ENCODE measurements at regions not wholly inside any gene's neighbourhood (a gene's known extent, or its start where the extent isn't known, plus 50 kb on each side); places are given as distances from the start of the nearest gene placed in this dataset.
"Not testable (repeated sequence)": the region's sequence is repeated elsewhere in the genome, so short reads cannot be mapped to it uniquely, and the experiment has no call there.

DNA sequence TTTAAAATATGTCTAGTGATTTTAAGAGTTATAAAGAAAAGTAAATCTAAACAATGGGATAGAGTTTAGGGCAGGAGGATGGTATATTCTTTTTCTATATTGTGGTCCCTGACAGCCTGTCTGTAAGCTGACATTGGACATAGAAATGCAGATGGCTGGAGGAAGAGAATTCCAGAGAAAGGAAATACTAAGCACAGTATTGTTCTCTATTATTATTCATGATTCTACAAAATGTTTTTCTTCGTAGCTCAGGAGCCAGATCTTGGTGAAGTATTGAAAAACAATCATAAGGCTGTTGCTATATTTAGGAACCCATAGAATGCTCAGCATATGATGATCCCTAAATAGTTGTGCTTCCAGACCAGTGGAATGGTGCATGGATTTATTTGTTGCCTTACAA is 117.0 kb upstream of the FAM3C start:
- H3K4me3 ChIP-seq (ENCODE audit: low read length) = no peak overlapping the region

DNA sequence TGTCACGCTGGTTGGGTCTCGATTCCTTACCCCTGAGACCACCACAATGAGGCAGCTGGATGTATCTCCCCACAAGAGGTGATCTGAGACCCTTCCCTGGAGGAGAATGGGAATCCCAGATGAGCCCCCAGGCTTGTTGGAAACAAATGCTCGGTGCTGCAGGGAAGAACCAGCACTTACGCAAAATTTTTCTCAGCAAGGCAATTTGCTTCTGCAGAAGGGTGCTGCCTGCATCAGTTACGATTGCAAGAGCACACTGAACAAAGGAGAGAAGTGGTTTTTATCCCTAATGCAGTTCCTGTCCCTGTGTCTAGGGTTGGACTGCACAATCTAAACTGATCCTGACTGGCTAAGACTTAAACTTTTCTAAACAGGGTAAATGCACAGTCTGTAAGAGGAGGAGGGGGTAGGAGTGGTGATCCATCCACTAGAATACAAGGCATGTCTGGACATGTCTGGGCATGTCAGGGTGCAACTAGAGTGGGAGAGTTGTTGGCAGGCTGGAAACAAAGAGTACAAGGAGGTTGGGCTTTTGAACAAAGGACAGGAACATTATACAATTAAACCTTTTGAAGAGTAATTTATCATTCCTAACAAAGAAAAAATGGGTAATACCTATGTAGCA is 114.9 kb upstream of the FAM3C start:
- H3K4me3 ChIP-seq (ENCODE audit: low read length) = no peak overlapping the region
- DNase-seq (ENCODE audit: low read depth, low spot score) = no peak

More for the DNA sequence above, 117.0 kb upstream of the FAM3C start:
- no peak for DNase-seq (ENCODE audit: low read depth, low spot score)

DNA sequence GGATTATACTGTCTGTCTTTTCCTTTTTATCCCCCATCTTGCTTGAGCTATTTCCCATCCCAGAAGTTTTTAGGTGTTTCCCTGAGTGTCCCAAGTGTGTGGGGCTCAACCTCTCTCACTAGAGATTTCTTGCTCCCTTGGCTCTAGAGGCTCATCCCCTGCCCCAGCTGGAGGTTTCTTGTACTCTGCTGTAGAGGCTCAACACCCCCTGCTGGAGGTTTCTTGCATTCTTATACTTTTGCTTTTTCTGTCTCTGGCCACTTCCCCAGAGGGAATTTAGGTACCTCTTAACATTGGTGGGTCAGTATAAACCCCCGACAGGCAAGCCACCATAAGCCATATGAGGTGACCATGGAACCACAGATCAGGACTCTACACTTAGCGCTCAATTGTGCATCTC is 114.2 kb upstream of the FAM3C start:
- DNase-seq (ENCODE audit: low read depth, low spot score) = no peak
- H3K4me3 ChIP-seq (ENCODE audit: low read length) = no peak overlapping the region

- no peak overlapping the region for H3K4me3 ChIP-seq (ENCODE audit: low read length)
- DNase-seq (ENCODE audit: low read depth, low spot score) = no peak
Observed at GRCh38 chr7:121505540-121506182, 109.6 kb upstream of the FAM3C start.

DNA sequence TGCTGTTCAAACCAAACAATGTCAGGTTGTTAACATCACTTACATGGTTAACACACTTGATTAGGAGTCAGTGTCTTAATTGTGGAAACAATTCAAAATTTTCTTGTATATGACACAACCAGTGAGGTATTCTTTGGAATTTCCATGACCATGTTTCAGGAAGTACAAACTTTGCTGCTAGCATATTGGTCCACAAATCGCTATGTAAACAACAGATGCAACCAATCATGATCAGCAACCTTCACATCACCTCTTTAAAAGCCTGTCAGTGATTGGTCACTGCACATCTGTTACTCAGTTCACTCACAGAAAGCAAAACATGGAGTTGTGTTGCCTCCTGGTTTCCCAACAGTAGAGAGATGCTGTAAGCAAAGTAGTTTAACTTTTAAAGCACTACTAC is 108.9 kb upstream of the FAM3C start:
- H3K4me3 ChIP-seq (ENCODE audit: low read length) = no peak overlapping the region
- no peak for DNase-seq (ENCODE audit: low read depth, low spot score)

- DNase-seq (ENCODE audit: low read depth, low spot score) = no peak
- H3K4me3 ChIP-seq (ENCODE audit: low read length) = no peak overlapping the region
Observed at GRCh38 chr7:121504482-121504881, 108.4 kb upstream of the FAM3C start.

- DNase-seq (ENCODE audit: low read depth, low spot score) = no peak
- no peak overlapping the region for H3K4me3 ChIP-seq (ENCODE audit: low read length)
Observed at GRCh38 chr7:121503730-121504129, 107.6 kb upstream of the FAM3C start.

DNA sequence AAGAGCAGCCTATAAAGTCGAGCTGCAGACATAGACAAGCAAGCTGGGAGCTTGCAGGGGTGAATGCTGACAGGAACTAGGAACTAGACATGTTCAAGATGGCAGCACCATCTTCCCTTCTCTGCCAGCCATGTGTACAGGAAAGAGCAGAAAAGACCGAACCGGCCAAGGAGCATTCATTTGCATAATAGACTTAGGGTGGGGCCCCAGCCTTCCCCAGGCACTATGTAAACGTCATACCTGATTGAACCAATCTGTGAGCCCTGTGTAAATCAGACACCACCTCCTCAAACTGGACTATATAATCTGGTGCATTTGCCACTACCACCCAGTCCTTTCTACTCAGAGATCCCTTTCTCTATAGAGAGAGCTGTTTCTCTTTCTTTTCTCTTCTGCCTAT is 106.9 kb upstream of the FAM3C start:
- no peak overlapping the region for H3K4me3 ChIP-seq (ENCODE audit: low read length)
- DNase-seq (ENCODE audit: low read depth, low spot score) = no peak

- no peak overlapping the region for H3K4me3 ChIP-seq (ENCODE audit: low read length)
- DNase-seq (ENCODE audit: low read depth, low spot score) = no peak
Observed at GRCh38 chr7:121501566-121501965, 105.5 kb upstream of the FAM3C start.

GRCh38 chr7:121500360-121501058 is 104.4 kb upstream of the FAM3C start:
- DNase-seq (ENCODE audit: low read depth, low spot score) = no peak

GRCh38 chr7:121499624-121500023 is 103.5 kb upstream of the FAM3C start:
- H3K4me3 ChIP-seq (ENCODE audit: low read length) = no peak overlapping the region
- no peak for DNase-seq (ENCODE audit: low read depth, low spot score)

More at GRCh38 chr7:121500360-121501058, 104.4 kb upstream of the FAM3C start:
- no peak overlapping the region for H3K4me3 ChIP-seq (ENCODE audit: low read length)

DNA sequence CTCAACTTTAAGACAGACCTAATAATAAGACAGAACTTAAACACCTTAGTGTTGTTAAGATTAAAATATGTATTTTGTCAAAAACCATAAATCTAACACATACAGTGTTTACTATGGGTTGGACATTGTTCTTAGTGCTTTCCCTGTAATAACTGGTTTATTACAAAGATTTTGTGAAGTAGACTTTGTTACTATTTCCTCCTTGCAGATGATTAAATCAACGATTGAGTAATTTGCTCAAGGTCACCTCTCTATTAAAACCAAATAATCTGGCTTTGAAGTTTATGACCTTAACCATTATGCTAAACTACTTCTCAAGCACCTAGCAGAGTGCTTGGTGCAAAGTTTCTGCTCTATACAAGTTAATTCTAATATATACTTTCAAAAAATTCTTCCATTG is 102.7 kb upstream of the FAM3C start:
- DNase-seq (ENCODE audit: low read depth, low spot score) = no peak

GRCh38 chr7:121497545-121497944 is 101.4 kb upstream of the FAM3C start:
- DNase-seq (ENCODE audit: low read depth, low spot score); H3K4me3 ChIP-seq (ENCODE audit: low read length): not testable (repeated sequence)

More for the DNA sequence above, 102.7 kb upstream of the FAM3C start:
- no peak overlapping the region for H3K4me3 ChIP-seq (ENCODE audit: low read length)

GRCh38 chr7:121494516-121494915 is 98.4 kb upstream of the FAM3C start:
- no peak for DNase-seq (ENCODE audit: low read depth, low spot score)
- no peak overlapping the region for H3K4me3 ChIP-seq (ENCODE audit: low read length)

DNA sequence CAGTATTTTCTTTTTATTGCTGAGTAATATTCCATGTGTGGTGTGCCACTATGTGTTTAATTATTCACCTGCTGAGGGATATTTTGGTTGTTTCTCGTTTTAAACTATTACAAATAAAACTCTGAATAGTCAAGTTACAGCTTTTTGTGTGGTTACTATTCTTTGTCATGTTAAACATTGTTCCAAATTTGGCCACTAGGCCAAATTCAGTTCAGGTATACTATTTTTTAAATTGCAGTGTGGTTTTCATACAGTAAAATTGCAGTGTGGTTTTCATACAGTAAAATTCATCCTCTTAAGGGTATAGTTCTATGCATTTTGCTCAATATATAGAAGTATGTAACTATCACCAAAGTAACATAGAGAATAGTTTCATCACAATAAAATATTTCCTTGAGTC is 97.4 kb upstream of the FAM3C start:
- no peak for DNase-seq (ENCODE audit: low read depth, low spot score)

GRCh38 chr7:121490309-121490708 is 94.2 kb upstream of the FAM3C start:
- H3K4me3 ChIP-seq (ENCODE audit: low read length) = no peak overlapping the region
- DNase-seq (ENCODE audit: low read depth, low spot score) = no peak

More for the DNA sequence above, 97.4 kb upstream of the FAM3C start:
- no peak overlapping the region for H3K4me3 ChIP-seq (ENCODE audit: low read length)

DNA sequence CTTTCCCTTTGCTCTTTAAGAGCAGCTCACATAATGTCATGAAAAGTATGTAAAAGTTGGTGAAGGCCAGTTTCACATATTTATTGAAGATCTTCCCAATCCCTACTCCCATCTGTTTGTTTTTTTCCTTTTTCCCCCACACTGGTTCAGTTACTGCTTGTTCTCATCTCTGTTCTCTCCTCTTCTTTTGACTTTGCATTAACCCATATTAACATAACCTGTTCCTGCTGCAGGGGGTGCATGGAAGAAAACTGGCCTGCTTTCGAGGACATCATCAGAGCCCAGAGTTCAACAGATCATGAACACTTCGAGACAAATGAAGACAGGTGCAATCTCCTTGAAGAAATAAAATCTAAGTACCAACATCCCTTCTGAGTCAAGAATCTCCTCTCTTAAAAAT is 93.3 kb upstream of the FAM3C start:
- DNase-seq (ENCODE audit: low read depth, low spot score) = no peak
- no peak overlapping the region for H3K4me3 ChIP-seq (ENCODE audit: low read length)

- no peak for DNase-seq (ENCODE audit: low read depth, low spot score)
- H3K4me3 ChIP-seq (ENCODE audit: low read length) = no peak overlapping the region
Observed at GRCh38 chr7:121488111-121488650, 92.1 kb upstream of the FAM3C start.

GRCh38 chr7:121486590-121486989 is 90.5 kb upstream of the FAM3C start:
- DNase-seq (ENCODE audit: low read depth, low spot score) = no peak
- H3K4me3 ChIP-seq (ENCODE audit: low read length) = no peak overlapping the region

Measured in Jurkat, Clone E6-1 (cell line).